HG03097 (cell line): ENCODE measurements at regions not wholly inside any gene's neighbourhood (a gene's known extent, or its start where the extent isn't known, plus 50 kb on each side); places are given as distances from the start of the nearest gene placed in this dataset.

Experiments
- ATAC-seq: cut with Tn5 transposase; IDR thresholded peaks from one replicate; pipeline ENCODE4 v1.9.1; 2021; ENCODE audit not compliant: unreplicated experiment, low FRiP score

DNA sequence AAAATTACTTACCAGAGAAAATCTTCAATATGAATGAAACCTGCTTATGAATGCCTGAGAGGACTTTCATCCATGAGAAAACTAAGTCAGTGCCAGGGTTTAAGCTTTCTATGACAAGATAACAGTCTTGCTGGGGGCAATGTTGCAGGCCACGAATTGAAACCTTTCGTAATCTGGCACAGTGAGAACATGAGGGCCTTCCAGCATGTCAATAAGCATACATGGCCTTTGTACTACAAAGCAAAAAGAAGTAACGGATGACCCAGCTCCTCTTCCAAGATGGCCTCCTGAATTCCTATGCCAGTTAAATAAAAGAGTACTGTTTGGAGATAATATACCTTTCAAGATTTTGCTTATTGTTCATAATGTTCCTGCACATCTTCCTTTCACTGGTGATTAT is 270.6 kb upstream of the PHF14 start:
- ATAC-seq = no peak

DNA sequence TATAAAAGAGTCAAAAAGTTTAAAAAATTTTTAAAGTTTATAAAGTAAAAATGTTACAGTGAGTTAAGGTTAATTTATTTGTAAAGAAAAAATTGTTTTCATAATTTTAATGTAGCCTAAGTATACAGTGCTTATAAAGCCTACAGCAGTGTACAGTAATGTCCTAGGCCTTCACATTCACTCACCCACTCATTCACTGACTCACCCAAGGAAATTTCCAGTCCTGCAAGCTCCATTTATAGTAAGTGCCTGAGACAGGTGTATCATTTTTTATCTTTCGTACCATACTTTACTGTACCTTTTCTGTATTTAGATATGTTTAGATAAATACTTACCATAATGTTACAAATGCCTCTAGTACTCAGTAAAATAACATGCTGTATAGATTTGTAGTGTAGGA is 269.7 kb upstream of the PHF14 start:
- no peak for ATAC-seq

DNA sequence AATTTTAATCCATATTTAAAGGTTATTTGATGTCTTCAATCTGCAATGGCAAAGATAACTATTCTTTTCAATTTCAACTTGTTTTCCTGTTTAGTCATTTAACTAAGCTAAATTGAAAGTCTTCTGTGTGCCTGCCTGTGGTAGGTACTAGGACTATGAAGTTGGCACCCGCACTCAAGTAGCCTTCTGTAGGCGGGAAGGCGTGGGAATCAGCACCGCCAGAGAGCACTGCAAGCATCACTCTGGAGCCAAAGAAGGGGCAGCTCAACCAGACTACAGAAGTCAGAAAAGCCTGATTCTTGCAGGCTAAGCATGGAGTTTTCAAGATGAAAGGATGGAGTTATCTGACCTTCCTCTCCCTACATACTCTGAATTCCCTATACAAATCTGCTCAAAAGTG is 269.0 kb upstream of the PHF14 start:
- no peak for ATAC-seq

DNA sequence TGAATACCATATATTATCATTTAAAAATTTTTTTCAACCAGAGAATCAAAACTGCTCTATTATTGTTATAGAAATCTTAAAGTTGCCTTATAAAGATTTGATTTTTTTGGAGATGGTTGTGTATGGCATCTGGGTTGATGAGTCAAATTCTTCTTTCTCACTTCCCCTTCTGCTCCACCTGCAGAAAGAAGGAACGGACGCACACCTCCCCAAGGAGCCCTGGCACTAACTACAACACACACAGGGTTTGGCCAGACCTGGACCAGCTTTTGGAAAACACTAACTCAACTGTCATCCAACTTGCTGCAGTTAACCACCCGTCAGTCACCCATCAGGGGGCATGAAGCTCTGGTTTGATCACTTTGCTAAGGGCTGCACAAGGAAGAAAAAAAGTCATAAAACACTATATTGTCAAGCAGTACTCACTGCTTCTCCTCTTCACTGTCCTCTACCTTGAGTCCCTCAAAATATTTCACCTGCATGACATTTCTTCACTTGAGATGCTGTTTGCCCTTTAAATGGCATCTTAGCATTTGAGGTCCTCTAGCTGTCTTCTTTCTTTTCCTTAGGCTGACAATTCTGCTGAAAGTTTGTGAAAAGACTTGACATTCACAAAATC is 266.7 kb upstream of the PHF14 start:
- peak; percentile 100 for ATAC-seq

DNA sequence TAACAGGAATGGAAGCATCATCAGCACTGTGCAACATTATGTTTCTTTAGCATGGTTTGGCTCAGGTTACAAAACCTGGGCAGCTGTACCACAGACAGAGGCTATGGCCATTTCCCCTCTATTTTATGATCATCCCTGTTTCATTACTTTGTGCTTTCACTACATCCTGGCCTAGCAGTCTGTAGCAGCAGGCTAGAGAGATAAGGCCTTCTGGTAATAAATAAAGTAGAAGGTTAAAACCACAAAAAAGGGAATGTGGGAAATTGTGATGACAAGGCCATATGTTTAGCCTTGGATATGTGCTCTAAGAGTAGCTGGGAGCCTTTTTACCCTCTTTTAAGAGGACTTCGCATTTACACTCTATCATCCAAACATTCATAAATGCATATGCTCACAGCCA is 266.2 kb upstream of the PHF14 start:
- no peak for ATAC-seq

DNA sequence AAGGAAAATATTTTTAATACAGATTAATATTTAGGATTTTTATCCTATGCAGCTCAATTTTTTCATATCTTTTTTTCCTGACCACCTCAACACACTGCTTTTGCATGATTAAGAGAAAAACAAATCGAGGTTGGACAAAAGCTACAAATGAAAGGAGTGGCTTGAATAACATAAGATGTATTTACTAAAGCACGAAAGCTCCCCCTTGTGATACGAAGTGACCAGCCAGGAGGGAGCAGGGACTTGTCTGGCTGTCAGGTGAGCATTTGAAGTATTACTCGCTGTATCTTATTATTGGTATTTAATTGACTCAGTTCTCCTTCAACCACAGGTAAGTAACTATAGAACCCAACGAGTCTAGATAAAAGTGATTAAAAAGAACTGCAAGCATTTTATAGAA is 265.2 kb upstream of the PHF14 start:
- ATAC-seq = no peak

DNA sequence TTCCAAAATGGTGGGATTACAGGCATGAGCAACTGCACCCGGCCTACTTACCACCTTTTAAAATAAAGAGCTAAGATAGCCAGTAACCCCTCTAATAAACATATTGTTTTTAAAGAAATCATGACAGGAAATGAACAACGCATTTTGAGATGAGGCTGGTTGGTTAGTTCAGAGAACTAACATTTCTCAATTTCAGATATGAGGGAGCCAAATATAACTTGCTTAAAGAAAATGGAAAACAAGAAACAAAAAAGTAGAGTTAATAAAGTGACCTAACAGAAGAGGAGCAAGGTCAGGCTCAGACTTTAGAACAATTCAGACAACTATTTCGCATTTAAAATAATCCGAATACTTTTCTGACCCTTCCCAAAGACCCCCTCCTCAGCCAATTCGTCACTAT is 254.9 kb upstream of the PHF14 start:
- no peak for ATAC-seq

DNA sequence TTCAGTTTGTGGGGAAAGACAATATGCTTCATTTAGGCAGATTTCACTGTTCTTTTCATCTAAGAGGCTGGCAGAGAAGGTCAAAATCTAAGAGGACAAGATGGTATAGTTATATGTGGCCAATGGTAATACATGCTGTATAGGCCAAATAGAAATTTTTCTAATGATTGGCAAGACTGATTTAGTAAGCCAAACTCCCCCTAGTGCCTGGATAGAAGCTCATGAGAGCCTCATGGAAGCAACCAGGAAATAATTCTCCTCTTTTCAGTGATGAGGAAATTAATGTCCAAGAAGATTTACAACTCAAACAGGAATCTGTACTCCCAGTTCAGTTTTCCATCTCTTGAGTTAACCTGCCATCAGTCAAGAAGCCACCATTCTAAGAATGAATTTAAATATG is 253.6 kb upstream of the PHF14 start:
- no peak for ATAC-seq

DNA sequence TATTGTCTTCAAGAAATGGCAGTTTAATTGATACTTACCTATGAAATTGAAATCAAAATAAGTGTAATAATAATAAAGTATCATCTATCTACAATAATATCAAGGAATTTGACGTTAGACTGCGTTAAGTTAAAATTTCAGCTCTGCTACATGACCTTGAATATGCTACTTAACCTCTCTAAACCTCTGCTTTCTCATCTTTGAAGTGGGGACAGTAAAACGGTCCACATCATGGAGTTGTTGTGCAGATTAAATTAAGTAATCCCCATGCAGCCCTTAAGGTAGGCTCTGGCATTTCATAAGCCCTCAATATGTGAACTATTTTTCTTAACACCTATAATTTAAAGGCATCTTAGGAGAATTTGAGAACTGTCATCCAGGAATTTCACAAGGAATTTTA is 252.4 kb upstream of the PHF14 start:
- no peak for ATAC-seq

DNA sequence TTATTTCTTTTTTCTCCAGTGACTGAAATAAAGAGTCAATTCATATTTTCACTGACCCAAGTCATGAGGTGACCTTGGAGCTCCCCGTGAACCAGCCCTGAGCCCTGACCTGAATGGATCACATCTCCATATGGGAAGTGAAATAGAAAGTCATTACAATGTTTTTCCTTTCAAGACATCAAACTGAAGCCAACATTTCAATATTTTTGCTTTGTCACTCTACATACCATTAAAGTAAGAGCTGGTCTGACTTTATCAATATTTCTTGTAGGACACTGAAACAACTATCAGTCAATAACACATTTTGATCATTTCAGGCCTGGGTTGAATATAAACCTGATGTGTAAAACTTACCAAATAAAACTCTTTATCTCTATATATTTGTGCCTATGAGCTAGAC is 249.8 kb upstream of the PHF14 start:
- ATAC-seq = no peak

DNA sequence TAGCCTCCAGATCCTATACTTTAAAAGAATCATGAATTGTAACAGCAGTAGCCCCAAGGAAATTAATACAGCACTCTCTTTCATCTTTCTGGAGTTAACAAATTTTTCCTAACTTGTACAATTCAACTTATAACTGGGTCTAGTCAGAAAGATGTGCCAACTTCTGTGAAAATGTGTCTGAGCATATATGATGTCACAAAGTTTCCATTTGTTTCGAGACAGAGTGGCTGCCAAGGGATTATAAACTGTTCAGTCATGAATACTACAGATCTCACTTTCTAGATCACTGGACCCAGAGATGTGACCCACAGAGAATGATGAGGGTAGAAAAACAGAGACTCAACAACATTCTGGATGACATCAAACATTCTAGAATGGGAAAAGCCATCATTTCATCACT is 249.2 kb upstream of the PHF14 start:
- no peak for ATAC-seq

DNA sequence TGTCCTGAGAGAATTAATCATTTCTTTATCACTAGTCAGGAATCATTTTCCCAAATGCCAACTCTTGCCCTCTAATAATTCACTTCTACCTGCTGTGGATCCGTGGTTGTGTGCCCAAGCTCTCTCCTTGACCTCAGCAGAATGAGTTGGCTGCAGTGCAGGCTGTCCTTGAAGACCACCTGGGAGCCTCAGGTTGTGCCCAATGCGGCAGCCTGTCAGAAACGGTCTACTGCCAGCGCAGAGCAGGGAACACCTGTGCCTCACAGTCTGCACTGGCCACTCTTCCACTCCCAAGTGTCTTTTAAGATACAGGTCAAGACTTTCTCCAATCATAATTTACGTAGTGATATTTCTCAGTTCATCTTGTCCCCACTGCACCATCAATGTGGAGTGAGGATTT is 246.0 kb upstream of the PHF14 start:
- ATAC-seq = no peak

DNA sequence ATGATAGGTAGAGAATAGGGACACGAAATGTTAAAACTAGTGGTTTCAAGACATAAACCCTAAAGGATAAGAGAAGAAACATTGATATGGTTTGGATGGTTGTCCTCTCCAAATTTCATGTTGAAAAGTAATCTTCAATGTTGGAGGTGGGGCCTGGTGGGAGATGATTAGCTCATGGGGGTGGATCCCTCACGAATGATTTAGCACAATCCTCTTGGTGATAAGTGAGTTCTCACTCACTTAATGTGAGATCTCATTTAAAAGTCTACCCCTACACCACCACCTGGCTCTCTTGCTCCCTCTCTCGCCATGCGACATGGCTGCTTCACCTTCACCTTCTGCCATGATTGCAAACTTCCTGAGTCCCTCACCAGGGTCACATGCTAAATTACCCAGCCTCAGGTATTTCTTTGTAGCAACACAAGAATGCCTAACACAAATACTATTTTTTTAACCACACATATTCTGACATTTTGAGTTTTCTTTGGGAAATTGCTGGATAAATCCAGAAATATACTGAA is 242.4 kb upstream of the PHF14 start:
- no peak for ATAC-seq

DNA sequence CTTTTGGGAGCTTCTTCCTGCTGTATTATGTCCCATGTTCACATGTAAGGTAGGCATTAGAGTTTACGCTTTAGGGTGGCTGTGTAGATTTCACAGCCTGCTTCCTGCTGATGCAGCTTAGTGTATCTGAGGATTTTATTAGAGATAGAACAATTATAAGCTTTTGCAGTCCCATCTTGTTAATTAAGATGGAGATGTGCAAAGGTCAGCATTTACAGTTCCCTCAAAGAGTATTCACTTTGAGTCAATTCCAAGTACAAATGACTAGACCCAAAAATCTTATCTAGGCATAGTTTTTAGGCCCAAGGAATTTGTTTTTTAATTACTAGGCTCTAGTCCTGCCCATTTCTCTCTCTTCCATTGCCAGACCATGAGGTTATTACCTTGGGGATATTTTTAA is 239.9 kb upstream of the PHF14 start:
- no peak for ATAC-seq

DNA sequence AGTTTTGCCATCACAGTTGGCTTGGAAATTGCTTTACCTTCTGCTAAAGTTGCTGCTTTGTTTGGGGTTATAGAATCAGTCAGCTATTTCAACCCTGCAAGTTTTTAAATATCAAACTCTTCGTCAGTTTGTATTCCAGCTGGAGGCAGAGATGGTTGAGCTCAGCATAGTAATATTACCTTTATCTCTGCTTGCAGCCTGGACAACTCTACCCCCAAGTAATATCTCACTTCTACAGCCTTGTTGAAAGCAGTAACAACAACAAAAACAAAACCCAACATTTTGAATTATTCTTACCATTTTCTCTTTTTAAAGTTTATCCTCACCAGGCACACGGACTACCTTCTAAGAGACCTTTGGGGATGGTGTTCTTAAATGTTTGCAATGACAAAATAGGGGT is 239.1 kb upstream of the PHF14 start:
- ATAC-seq = no peak

DNA sequence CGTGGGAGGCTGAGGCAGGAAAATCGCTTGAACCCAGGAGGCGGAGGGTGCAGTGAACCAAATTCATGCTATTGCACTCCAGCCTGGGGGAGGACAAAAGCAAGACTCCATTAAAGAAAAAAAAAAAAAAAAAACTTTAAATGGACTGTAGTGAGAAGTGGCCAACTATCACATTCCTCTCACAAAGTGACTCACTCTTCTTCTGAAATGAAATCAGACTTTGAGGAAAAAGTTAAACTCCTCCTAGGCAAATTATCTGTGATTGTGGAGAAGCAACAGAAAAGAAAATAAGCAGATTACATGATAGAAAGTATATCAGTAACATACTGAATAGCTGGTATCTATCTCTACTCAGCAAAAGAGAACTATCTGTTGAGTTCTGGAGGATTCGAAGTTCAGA is 234.3 kb upstream of the PHF14 start:
- no peak for ATAC-seq

DNA sequence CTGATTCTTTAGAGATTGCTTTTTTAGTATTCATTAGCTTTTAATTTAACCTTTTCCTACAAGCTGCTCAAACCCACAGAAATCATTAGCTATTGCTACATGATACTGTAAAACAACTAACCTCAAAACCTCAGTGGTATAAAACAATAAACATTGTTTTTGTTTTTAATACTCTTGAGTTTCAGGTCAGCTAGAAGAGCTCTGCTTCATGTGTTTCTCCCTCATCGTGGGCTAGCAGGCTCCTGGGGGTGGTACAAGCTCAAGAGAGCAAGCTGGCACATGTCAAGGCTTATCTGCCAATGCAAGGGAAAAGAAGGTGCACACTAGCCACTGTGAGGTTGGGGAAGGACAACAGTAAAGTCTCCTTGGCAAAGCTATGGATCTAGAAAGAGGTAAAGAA is 232.9 kb upstream of the PHF14 start:
- ATAC-seq = no peak

DNA sequence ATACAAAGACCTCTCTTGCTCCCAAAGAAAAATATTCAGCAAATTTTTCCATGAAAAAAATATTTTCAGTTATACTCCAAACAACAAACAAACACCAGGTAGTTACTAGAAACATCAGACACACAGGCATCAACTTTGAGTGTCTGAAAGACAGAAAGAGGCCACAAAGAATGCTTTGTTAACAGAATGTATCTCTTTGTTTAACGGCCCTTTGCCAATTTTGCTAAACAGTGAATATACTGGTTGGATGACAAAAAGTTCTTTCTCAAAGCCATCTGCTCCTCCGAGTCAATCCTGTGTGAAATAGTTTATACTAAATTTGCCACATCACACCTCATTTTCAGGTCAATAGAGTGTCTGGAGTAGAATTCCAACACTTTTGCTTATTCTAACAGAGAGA is 216.7 kb upstream of the PHF14 start:
- no peak for ATAC-seq

DNA sequence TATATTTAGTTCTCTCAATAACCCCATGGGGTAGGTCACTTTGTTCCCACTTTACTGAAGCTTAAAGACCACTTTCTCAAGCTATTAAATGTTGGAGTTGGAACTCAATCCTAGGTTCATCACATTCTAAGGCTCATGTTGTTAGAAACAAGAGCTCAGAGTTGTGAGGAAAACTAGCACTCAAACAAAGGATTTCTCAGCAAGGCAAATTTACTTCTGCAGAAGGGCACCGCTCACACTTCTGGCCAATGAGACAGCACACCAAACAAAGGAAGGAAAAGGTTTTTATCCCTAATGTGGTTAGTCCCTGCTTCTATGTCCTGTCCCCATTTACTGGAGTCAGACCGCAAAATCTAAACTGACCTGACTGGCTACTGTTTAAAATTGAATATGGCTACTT is 214.6 kb upstream of the PHF14 start:
- ATAC-seq = no peak

DNA sequence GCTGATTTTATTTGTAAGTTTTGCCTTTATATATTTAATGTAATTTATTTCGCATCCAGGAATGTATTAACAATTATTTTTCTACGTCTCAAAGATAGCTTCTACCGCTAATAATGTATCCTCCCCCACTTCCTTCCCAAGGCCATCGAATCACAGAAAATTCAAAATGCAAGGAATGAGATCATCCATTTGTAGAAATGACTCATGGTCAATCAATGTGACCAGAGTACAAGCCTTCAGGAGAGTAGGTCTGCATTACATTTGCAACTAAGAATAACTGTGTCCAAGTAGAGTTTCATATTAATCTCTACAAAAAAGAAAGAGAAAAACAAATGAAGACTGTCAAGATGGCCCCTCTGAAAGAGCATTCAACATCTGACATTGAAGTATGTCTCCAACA is 205.9 kb upstream of the PHF14 start:
- ATAC-seq = no peak

DNA sequence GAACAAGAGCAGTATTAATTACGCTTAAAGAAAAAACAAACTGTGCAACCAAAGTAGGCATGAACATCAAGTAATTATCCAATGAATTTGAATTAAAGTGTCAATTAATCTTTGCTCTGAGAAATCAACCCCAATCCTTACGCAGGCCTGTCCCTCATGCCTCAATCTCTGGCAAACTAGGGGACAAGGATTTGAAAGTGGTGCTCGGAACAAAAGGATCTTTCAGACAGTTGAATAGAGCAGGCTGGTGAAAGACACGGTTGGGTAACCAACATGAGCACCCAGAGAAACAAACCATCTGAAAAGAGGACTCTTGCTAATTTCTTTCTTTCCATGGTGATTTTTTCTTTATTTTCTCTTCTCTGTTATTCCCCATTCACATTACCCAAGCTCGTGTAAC is 203.5 kb upstream of the PHF14 start:
- ATAC-seq = no peak

DNA sequence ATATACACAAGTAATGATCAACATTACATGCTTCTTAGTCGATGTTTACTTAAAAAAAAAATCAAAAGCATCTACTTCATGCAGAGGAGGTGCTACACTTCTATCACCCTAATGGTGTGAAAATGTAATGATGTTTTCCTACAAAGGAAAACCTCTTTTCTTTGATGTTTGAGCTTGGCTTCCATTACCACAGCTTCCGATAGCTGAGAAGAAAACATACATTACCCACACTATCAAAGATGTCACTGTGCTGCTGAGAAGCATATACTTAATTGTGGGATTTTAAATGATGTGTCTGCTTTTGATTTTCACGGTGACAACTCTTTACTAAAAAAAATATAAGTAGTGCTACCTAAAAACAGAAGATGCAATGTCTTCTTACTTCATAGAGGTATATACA is 200.2 kb upstream of the PHF14 start:
- ATAC-seq = no peak
